DND-41 (cell line): ENCODE measurements at regions not wholly inside any gene's neighbourhood (a gene's known extent, or its start where the extent isn't known, plus 50 kb on each side); places are given as distances from the start of the nearest gene placed in this dataset.
"Not testable (repeated sequence)": the region's sequence is repeated elsewhere in the genome, so short reads cannot be mapped to it uniquely, and the experiment has no call there.

Experiments
- ATAC-seq: fragments of 200-7000 bp; cut with Tn5 transposase; 3 replicates; pipeline ENCODE4 v1.9.1; 2021; ENCODE audit warnings: low read depth; ENCODE audit not compliant: insufficient read depth
- DNase-seq: peaks from one replicate; pipeline ENCODE4 v3.0.0-alpha.2; 2020
- H2AFZ ChIP-seq: 2 replicates; pipeline ENCODE4 v1.6.0; 2012; ENCODE audit warnings: low read depth, low read length
- H3K27ac ChIP-seq: 2 replicates; pipeline ENCODE4 v1.5.1; 2012; ENCODE audit warnings: low read length, inconsistent platforms
- H3K27me3 ChIP-seq: fragments of 200-600 bp; sonication (generic); 2 replicates; pipeline ENCODE4 v1.6.0; 2012; ENCODE audit warnings: low read length, mild to moderate bottlenecking, inconsistent platforms; ENCODE audit not compliant: insufficient read depth, poor library complexity
- H3K36me3 ChIP-seq: 2 replicates; pipeline ENCODE4 v1.5.1; 2012; ENCODE audit warnings: low read length, inconsistent platforms; ENCODE audit not compliant: insufficient read depth
- H3K4me1 ChIP-seq: 2 replicates; pipeline ENCODE4 v1.5.1; 2012; ENCODE audit warnings: mild to moderate bottlenecking, low read length; ENCODE audit not compliant: insufficient read depth
- H3K4me2 ChIP-seq: 2 replicates; pipeline ENCODE4 v1.6.0; 2012; ENCODE audit warnings: mild to moderate bottlenecking, moderate library complexity, low read length, inconsistent platforms; ENCODE audit not compliant: insufficient read depth
- H3K4me3 ChIP-seq, 2 experiments: fragments of 200-600 bp in 1 of 2; shearing (Covaris generic) in 1 of 2; 2 replicates each; pipeline ENCODE4 v1.5.1; 2012 to 2016; ENCODE audit warnings: inconsistent platforms in 2 of 2, low read length in 2 of 2, mild to moderate bottlenecking in 2 of 2, low read depth in 1 of 2, moderate library complexity in 1 of 2
- H3K79me2 ChIP-seq: 2 replicates; pipeline ENCODE4 v1.6.0; 2012; ENCODE audit warnings: low read length, inconsistent platforms; ENCODE audit not compliant: insufficient read depth
- H3K9ac ChIP-seq: 2 replicates; pipeline ENCODE4 v1.6.0; 2012; ENCODE audit warnings: low read depth, mild to moderate bottlenecking, inconsistent platforms, low read length, moderate library complexity
- H3K9me3 ChIP-seq: 2 replicates; pipeline ENCODE4 v1.5.1; 2012; ENCODE audit warnings: low read length, moderate library complexity, mild to moderate bottlenecking, inconsistent platforms; ENCODE audit not compliant: insufficient read depth, severe bottlenecking
- H4K20me1 ChIP-seq: 2 replicates; pipeline ENCODE4 v1.6.0; 2012; ENCODE audit warnings: low read length; ENCODE audit not compliant: insufficient read depth
- EZH2 ChIP-seq: IDR thresholded peaks from 3 replicates; pipeline ENCODE4 v1.6.1; 2012; ENCODE audit warnings: borderline replicate concordance, low read depth, mild to moderate bottlenecking, moderate library complexity, low read length, inconsistent platforms; ENCODE audit not compliant: severe bottlenecking
- TF ChIP-seq, protein P1 (sequence below): IDR thresholded peaks from 2 replicates; pipeline ENCODE4 v1.5.1; 2012; ENCODE audit warnings: borderline replicate concordance, low read length, moderate library complexity, mild to moderate bottlenecking; ENCODE audit not compliant: poor library complexity, severe bottlenecking; ENCODE audit errors: extremely low read depth

DNA sequence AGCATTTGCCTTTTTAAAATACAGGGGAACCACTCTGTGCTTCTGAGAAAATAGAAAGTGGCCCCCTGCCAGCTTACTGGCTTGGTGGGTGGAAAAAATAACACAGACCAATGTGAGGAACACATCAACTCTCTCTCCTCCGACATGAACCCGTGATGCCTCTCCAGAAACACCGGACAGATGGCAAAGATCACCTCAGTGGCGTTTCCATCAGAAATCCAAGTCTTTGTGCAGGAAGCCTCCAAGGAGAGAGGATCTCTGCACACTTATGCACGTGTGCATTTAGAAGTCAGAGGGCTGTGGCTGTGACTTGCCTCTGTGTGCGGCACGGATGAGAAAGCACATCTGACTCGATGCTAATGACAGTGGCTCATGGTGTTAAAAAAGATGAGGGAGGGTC, 112.3 kb upstream of the KLF12 start:
- no peaks in the 10 kb centered on the region for H3K36me3 ChIP-seq
- TF ChIP-seq, protein P1, sequence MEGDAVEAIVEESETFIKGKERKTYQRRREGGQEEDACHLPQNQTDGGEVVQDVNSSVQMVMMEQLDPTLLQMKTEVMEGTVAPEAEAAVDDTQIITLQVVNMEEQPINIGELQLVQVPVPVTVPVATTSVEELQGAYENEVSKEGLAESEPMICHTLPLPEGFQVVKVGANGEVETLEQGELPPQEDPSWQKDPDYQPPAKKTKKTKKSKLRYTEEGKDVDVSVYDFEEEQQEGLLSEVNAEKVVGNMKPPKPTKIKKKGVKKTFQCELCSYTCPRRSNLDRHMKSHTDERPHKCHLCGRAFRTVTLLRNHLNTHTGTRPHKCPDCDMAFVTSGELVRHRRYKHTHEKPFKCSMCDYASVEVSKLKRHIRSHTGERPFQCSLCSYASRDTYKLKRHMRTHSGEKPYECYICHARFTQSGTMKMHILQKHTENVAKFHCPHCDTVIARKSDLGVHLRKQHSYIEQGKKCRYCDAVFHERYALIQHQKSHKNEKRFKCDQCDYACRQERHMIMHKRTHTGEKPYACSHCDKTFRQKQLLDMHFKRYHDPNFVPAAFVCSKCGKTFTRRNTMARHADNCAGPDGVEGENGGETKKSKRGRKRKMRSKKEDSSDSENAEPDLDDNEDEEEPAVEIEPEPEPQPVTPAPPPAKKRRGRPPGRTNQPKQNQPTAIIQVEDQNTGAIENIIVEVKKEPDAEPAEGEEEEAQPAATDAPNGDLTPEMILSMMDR = no peak
- TF ChIP-seq EZH2 = no peak
- ATAC-seq (no peak), DNase-seq (no peak)
- no peak overlapping the region for H3K9ac ChIP-seq
- no peak overlapping the region for H3K4me3 ChIP-seq
- H3K4me1 ChIP-seq = peaks cover 10% of the 10 kb centered on the region
- no peaks in the 10 kb centered on the region for H3K27me3 ChIP-seq
- no peak overlapping the region for H3K27ac ChIP-seq
- H3K9me3 ChIP-seq = no peaks in the 10 kb centered on the region
- H3K79me2 ChIP-seq = no peaks in the 10 kb centered on the region
- H3K4me2 ChIP-seq = no peak overlapping the region
- no peaks in the 10 kb centered on the region for H4K20me1 ChIP-seq
- H2AFZ ChIP-seq = no peak overlapping the region

DNA sequence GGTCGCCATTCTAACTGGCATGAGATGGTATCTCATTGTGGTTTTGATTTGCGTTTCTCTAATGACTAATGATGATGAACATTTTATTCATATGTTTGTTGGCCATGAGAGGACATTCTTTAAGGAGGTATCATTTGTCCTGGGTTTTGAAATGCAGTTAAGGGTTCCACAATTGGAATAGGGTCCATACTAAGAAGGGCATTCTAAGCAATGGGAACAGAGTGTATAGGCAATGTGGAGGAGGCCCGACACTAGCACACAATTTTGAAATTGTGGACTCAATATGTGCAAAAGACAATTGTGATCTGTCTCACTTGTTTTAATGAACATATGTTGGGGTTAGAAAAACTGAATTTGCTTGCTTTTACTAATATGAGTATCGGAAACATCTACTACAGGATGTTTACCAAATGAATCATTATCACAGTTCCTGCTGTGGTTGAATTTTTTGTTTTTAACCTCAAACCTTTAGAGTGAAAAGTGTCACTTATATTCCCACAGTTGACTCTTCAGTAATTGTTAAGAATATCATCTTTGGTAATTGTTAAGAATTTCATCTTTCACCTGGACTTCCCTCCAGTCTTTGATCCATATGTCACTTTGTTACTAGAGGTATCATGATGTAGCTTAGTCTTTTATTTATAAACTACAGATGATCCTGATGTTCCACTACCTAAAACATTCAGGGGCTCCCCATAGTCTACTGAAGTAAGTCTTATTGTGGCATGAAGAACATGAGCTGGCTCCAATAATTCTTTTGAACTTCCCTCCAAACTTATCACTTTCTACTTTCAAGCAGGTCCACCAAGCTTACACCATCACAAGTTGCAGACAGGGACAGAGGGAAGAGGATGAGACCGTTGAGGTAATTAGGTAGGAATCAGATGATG, 109.7 kb upstream of the KLF12 start:
- ATAC-seq (peak; percentile 48; the same call in 2 of the 3 replicates), DNase-seq (no peak)
- Histone ChIP-seq H3K4me3 (no peak overlapping the region), H3K36me3 (no peaks in the 10 kb centered on the region), H3K4me1 (peaks cover 10% of the 10 kb centered on the region), H3K9ac (no peak overlapping the region), H2AFZ (no peak overlapping the region), H3K9me3 (no peaks in the 10 kb centered on the region), H3K79me2 (no peaks in the 10 kb centered on the region), H3K4me2 (no peak overlapping the region), H4K20me1 (no peaks in the 10 kb centered on the region), H3K27me3 (no peaks in the 10 kb centered on the region), H3K27ac (no peak overlapping the region)
- TF ChIP-seq, protein P1 = no peak
- TF ChIP-seq EZH2 = no peak

DNA sequence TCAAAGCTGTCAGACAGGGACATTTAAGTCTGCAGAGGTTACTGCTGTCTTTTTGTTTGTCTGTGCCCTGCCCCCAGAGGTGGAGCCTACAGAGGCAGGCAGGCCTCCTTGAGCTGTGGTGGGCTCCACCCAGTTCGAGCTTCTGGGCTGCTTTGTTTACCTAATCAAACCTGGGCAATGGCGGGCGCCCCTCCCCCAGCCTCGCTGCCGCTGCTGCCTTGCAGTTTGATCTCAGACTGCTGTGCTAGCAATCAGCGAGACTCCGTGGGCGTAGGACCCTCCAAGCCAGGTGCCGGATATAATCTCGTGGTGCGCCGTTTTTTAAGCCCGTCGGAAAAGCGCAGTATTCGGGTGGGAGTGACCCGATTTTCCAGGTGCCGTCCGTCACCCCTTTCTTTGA, 107.1 kb upstream of the KLF12 start:
- peaks cover 10% of the 10 kb centered on the region for H3K4me1 ChIP-seq
- not testable (repeated sequence) for H3K79me2 ChIP-seq, H3K36me3 ChIP-seq, H3K27ac ChIP-seq, H3K9me3 ChIP-seq, ATAC-seq, DNase-seq, H3K4me3 ChIP-seq, H3K4me2 ChIP-seq, H3K27me3 ChIP-seq, H2AFZ ChIP-seq, H3K9ac ChIP-seq, H4K20me1 ChIP-seq

DNA sequence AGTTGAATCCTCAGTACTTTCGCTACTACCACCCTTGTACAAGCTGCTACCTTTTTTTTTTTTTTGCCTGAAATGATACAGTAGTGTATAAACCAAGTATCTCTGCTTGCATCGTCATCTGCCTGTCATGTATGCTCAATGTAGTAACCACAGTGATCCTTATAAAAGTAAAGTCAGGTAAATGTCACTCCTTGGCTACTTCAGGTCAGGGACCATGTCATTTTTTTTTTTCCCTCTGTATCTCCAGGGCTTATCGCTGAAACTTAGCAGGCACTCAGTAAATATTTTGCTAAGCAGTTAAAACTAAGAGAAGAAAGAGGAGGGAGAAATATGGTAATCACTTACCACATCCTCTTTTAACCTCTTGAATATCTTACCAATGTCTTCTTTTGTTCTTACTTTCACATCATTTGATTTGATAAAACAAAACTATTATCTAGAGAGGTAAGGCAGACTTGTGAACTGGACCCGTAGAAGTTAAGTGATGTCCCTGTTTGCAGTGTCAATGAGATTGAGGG, 96.8 kb upstream of the KLF12 start:
- Histone ChIP-seq H3K36me3 (no peaks in the 10 kb centered on the region), H3K79me2 (no peaks in the 10 kb centered on the region), H3K27me3 (no peaks in the 10 kb centered on the region), H3K4me1 (no peaks in the 10 kb centered on the region), H3K4me2 (no peak overlapping the region), H2AFZ (no peak overlapping the region), H3K4me3 (no peak overlapping the region), H3K9ac (no peak overlapping the region), H3K27ac (no peak overlapping the region), H4K20me1 (no peaks in the 10 kb centered on the region), H3K9me3 (peaks cover 2% of the 10 kb centered on the region)
- ATAC-seq = peak; percentile 58
- TF ChIP-seq, protein P1 = no peak
- TF ChIP-seq EZH2 = no peak
- DNase-seq = no peak
